Astrocyte of the cerebellum (primary cell): ENCODE measurements at regions not wholly inside any gene's neighbourhood (a gene's known extent, or its start where the extent isn't known, plus 50 kb on each side); places are given as distances from the start of the nearest gene placed in this dataset.

Experiments
- DNase-seq: peaks from one replicate; pipeline ENCODE4 v3.0.0-alpha.2; 2011; ENCODE audit warnings: low read depth
- H3K4me3 ChIP-seq: 2 replicates; pipeline ENCODE4 v1.5.1; 2011; ENCODE audit warnings: mild to moderate bottlenecking, low read depth, low read length, moderate library complexity
- in situ Hi-C: cut with HindIII; loops from 2 replicates; pipeline ENCODE4 v1.10.0; 2017; ENCODE audit warnings: low sequenced_read_pairs
- TF ChIP-seq, protein P1 (sequence below): IDR thresholded peaks from 2 replicates; pipeline ENCODE4 v1.5.1; 2012; ENCODE audit warnings: low read length, low read depth, moderate library complexity, mild to moderate bottlenecking; ENCODE audit errors: missing control alignments

DNA sequence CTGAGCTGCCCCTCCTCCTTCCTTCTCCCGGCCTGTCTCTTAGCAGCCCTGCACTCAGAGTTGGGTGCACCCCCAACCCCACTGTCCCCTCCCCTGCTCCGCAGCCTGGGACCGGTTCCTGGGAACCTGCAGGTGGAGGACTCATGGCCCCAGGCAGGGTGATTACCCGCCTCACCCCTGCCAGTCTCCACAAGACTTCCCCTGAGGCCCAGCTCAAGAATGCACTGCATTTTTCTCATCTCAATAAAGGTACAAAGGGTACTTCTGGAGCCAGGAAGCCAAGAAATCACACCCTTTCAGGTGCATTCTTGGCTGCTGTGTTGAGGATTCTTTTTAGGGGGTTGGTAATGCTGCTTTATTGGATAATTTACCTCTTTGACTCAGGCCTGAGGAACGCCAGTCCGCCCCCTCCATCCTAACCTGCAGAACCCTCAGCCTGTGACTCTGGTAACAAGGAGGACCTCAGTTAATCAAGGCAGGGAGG is 126.3 kb upstream of the TMPRSS2 start:
- TF ChIP-seq, protein P1, sequence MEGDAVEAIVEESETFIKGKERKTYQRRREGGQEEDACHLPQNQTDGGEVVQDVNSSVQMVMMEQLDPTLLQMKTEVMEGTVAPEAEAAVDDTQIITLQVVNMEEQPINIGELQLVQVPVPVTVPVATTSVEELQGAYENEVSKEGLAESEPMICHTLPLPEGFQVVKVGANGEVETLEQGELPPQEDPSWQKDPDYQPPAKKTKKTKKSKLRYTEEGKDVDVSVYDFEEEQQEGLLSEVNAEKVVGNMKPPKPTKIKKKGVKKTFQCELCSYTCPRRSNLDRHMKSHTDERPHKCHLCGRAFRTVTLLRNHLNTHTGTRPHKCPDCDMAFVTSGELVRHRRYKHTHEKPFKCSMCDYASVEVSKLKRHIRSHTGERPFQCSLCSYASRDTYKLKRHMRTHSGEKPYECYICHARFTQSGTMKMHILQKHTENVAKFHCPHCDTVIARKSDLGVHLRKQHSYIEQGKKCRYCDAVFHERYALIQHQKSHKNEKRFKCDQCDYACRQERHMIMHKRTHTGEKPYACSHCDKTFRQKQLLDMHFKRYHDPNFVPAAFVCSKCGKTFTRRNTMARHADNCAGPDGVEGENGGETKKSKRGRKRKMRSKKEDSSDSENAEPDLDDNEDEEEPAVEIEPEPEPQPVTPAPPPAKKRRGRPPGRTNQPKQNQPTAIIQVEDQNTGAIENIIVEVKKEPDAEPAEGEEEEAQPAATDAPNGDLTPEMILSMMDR = no peak
- DNase-seq = no peak
- in situ Hi-C loops = no loop called here
- H3K4me3 ChIP-seq = no peak overlapping the region

DNA sequence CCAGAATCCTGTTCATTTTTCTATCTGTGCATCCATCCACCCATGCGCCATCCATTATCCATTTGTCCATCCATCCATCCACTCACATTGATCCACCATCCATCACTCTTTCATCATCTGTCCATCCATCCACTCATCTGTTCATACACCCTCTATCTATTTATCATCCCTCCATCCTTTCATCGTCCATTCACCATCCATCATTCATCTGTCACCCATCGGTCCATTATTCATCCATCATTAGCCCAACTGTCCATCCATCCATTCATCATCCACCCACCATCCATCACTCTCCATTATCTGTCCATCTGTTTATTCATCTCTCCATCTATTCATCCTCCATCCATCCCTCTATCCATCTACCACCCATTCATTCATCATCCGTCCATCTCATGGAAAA is 125.7 kb upstream of the TMPRSS2 start:
- DNase-seq = no peak
- no peak overlapping the region for H3K4me3 ChIP-seq
- in situ Hi-C loops = no loop called here
- TF ChIP-seq, protein P1 = no peak

DNA sequence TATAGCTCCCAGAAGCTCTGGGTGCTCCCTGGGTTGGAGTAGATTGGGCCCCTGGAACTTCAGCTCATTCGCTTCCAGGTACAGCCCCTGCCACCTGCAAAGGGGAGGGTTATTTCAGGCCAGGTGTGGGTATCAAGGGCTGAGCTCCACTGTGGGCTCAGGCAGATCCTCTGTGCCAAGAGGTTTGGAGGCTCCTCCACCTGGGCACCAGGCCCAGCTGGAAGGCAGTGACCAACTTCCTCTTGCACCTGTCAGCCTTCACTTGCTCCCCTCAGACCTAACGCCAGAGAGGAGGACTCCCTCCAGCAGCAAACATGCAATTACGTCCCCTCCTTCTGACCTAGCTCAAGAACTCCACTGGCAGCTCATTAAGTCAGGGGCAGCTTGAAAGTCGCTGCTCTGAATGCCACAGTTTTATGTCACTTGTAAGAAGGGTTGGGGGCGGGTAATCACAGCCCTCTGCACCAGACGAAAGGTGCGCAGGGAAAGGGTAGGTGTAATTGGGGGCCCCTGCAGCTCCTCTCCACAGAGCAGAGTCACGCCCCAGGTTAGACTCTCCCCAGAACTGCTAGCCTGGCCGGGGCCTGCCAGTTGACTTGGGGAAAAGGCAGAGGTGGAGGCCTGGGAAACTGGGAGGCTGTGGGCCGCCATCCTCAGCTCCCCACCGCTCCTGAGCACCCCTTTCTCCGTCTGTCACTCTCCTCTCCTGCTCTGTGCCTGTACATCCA is 125.0 kb upstream of the TMPRSS2 start:
- in situ Hi-C loops = no loop called here
- TF ChIP-seq, protein P1 = no peak
- H3K4me3 ChIP-seq = no peak overlapping the region
- DNase-seq = no peak

DNA sequence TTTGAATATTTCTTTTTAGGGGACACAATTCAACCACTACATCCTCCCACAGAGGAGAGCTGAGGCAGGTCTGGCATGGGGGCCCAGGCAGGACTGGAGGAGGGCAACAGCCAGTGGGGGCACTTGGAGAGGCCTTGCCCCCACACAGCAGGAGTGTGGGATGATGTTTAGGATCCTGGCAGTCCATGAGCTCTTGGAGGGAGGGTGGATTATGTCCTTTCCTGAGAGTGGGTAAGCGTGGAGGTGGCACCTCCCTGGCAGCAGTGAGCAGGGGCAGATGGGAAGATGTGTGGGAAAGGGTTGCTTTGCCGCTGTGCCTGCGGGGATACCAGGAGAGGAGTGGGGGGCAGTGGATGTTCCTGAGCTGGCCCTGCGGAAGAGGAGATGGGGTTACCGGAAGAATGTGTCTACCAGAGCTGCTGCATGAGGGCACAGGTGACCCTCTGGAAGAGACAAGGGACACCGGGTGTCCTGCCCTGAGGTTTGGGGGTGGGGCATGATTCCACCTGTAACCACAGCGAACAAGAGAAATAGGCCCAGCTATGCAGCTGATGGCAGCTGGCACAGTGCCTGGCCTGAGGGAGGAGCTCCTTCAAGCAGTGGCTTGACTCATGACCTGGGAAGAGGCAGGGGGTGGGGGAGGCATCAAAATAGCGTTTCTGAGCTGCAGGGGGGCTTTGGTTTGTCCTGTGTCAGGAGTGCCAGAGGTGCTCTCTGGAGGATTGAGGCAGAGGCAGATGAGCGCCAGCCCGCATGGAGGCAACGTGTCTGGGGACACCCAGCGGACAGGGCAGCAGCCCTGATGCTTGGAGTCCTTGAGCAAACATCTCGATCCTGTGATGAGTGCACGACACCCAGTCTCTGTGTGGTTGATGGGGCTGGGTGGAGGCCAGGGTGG is 123.9 kb upstream of the TMPRSS2 start:
- TF ChIP-seq, protein P1 = no peak
- in situ Hi-C loops = no loop called here
- no peak overlapping the region for H3K4me3 ChIP-seq
- no peak for DNase-seq

DNA sequence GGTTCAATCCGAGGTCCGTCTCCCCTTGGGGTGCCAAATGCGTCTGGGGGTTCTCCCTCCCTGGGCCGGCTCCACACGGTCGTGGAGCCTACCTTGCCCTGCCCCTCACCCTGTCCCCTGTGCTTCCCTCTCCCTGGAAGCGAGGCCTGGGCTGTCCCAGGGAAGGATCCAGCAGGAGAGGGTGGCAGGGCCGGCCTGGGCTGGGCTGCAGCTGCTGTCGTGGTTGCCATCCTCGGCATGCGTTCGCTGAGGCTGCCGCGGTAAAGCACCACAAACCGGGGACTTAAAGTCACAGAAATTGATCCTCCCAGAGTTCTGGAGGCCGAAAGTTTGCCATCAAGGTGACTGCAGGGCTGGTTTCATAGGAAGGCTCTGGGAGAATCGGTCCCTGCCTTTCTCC is 123.0 kb upstream of the TMPRSS2 start:
- TF ChIP-seq, protein P1 = no peak

DNA sequence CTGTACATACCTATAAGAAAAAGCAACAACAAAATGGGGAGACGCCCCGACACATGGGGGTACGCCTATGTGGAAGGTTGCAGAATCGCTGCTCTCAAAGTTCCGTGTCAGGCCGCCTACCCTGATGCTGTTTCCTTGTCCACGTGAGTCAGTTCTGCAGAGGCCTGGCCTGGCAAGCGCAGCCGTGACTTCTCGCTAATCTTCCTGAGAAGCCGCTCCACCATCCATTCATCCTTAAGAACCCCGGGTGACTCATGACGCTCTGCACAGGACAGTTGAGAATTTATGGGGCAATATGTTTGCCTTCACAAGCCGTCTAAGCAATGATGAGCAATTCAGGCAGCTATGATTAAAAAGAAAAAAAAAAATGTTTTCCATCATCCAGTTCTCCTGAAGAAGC is 122.3 kb upstream of the TMPRSS2 start:
- DNase-seq = peak; percentile 91

More for the DNA sequence above, 123.0 kb upstream of the TMPRSS2 start:
- in situ Hi-C loops = no loop called here
- no peak overlapping the region for H3K4me3 ChIP-seq
- no peak for DNase-seq

More for the DNA sequence above, 122.3 kb upstream of the TMPRSS2 start:
- in situ Hi-C loops = no loop called here
- H3K4me3 ChIP-seq = no peak overlapping the region
- TF ChIP-seq, protein P1 = no peak
